GM18511 (cell line): ENCODE measurements at regions not wholly inside any gene's neighbourhood (a gene's known extent, or its start where the extent isn't known, plus 50 kb on each side); places are given as distances from the start of the nearest gene placed in this dataset.
"Not testable (repeated sequence)": the region's sequence is repeated elsewhere in the genome, so short reads cannot be mapped to it uniquely, and the experiment has no call there.

Experiments
- ATAC-seq: cut with Tn5 transposase; IDR thresholded peaks from one replicate; pipeline ENCODE4 v1.9.1; 2021; ENCODE audit warnings: mild to moderate bottlenecking, moderate library complexity; ENCODE audit not compliant: unreplicated experiment

- no peak for ATAC-seq
Measured at GRCh38 chr12:46522071-46522470, 149.5 kb upstream of the SLC38A2 start.

DNA sequence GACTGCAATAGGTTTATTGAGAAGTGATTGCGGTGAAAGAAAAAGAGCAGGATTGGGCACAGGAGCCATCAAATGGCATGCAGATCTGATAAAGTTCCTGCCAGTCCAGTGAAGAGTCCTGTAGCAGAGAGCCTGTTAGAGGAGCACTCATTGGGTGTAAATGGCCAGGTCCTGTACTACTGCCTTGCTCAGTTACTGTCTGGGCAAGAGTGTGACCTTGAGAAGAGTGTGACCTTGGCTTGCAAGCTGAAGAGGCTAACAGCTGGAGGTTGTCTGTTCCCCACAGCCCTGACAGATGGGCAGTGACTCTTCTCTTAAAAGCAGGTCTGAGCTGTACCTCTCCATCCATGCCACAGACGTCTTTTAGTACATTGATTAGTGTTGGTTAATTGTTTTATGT, 148.6 kb upstream of the SLC38A2 start:
- no peak for ATAC-seq

DNA sequence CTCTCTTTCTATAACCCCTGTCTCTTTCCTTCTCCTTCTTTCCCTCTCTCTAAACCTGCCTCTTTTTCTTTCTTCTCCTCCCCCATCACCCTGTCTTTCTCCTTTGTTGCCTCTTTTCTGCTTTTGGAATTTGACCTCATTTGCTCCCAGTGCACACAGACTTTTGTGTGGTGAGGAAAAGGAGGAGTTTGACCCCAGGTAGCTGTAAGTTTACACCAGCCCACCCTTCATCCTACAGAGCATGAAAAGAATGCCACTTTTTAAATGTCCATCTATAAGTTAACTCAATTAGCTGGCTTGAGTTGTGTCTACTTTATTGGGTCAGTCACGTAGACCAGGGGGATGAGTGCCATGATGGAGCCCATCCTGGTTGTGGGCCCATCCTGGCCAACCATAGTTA, 146.8 kb upstream of the SLC38A2 start:
- ATAC-seq: no peak

DNA sequence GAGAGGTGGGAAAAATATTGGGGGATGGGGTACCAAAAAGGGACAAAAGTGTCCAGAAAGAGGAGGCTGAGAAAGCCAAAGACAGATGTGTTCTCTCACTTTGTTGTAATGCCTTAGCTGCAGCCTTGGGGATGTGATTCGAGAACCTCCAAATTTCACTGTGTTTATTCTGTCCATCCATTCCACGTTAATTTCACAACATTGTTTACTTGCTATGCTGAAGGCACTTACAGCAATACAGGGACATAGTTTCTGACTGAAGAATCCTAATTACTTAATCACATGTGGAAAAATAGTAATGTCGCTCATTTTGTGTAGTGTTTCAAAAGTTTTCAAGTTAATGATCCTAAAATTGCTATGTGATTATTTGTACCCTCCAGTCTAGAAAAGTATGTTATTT, 146.2 kb upstream of the SLC38A2 start:
- ATAC-seq: no peak

- no peak for ATAC-seq
Measured at GRCh38 chr12:46518169-46518568, 145.6 kb upstream of the SLC38A2 start.

GRCh38 chr12:46517579-46517962, 145.0 kb upstream of the SLC38A2 start:
- ATAC-seq: peak; percentile 41

DNA sequence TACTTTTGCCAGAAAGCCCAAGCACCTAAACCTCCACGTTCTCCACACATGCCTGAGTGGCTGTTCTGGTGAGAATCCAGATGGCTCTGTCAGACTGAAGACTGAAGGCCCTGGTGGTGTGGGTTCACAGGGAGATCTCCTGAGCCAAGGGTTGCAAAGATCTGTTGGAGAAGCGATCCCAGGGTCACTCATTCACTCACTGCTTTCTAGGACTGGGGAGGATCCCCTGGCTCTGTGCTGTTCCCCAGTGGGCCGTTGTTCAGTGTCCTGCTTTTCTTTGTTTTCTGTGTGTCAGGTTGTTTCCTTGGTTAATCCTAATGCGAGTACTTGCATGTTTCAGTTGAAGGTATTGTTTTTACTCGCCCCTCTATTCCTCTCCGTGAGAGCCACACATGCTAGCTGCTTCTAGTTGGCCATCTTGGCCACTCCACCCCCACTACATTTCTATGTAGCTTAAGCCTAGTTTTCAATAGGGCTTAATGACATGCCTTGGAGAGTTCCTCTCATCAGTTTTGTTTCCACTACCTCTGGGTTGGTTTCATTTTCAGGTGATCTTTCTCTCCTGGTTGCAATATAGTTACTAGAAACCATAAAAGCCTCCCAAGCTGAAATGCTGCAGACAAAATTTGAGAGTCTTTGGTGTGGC, 144.5 kb upstream of the SLC38A2 start:
- ATAC-seq: peak; percentile 98

DNA sequence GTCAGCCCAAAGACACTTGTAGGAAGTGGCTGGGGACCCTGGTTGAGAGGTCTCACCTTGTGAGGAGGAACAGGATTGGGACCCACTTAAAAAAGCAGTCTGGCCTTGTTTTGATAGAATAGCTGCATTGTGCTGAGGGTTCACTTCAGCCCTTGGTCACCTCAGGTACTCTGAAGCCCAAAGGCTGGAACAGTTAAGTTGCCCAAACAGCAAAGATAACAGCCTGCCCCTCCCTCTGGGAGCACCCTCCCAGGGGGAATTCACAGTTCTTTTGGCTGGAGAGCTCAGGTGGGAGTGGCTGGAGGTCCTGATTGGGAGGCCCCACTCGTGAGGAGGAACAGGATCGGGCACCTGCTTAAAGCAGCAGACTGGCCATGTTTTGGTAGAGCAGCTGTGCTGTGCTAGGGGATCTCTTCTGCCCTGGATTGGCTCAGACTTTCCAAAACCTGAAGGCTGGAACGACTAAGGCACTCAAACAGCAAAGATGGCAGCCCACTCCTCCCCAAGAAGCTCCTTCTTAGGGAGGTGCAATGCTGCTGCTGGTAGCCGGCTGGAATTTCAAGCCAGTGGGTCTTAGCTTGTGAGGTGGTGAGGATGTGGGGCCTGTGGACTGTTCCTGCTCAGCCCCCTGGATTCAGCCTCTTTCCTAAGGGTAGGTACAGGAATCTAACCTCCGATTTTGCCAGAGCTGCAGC, 143.8 kb upstream of the SLC38A2 start:
- no peak for ATAC-seq

- no peak for ATAC-seq
Measured at GRCh38 chr12:46515829-46516228, 143.3 kb upstream of the SLC38A2 start.

GRCh38 chr12:46514886-46515285, 142.3 kb upstream of the SLC38A2 start:
- ATAC-seq: no peak

DNA sequence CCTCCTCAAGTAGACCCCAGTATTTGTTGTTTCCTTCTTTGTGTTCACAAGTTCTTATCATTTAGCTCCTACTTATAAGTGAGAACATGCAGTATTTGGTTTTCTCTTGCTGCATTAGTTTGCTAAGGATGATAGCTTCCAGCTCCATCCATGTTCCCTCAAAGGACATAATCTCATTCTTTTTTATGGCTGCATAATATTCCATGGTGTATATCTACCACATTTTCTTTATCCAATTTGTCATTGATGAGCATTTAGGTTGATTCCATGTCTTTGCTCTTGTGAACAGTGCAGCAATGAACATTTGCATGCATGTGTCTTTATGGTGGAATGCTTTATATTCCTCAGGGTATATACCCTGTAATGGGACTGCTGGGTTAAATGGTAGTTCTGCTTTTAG, 137.7 kb upstream of the SLC38A2 start:
- not testable (repeated sequence) for ATAC-seq

DNA sequence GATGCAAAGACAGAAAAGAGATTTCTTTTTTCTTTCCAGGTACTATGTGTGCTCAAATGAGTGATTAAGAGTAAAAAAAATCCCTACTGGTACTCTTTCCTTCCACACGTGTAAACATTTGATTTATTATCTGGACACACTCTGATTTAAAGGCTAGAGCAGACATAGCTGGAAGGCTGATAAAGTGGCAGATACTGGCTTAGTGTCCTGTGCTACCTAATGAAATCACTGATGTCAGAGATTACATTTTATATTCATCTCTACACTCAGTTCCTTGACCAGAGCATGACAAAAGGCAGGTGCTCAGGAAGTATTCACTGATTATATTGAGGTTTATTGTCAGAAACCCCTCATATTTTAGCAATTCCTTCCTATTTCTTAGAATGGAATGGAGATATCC, 136.6 kb upstream of the SLC38A2 start:
- ATAC-seq: no peak

DNA sequence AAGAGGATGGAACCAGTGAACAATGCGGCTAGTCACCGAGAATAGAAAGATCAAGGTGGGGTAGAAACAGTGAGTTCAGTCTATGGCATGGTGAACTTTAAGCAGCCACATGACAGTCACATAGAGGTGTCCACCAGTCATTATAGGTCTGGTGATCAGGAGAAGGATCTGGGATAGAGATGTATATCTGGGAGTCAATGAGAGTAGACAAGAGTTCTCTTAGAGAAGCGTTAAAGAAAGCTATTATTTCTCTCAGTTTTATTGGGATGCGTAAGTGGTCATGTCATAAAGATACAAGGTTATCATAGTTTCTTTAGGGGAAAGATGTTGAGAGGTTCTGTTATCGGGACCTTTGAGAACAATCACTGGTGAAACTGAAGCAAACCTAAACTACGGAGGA, 136.1 kb upstream of the SLC38A2 start:
- ATAC-seq: no peak

DNA sequence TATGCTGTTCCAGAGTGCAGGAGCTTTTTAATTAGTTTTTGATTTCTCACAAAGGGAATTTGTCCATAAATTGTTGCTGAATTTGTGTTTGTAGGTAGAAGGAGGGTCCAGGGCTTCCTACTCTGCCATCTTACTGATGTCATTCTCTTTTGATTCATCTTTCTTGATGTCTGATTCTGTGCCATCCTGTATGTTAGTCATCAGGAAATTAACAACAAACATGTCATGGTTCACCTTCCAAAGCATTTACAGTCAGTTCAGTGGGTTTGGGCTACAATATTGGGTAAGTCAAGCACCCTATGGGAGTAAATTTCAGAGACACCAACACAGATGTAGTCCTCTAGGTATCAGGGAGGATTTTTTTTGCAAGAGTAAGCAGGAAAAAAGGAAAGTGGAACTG, 135.2 kb upstream of the SLC38A2 start:
- ATAC-seq: no peak

DNA sequence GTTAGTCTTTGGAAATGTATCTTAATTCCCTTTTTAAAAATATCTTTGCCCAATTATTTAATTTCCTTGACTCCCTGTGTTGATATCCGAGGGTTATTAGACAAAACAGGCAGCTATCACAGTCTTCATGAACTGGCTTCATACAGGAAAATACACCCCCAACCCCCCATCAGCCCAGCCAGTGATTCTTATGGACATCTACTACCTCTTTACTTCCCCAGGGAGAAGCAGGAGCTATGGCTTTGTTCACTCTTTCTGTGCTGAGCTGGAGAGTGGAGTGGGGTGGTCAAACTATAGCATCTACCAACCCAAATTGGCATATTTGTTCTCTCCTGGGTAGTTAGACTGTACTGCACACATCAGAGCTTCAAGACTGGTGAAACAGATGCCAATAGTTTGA, 134.4 kb upstream of the SLC38A2 start:
- no peak for ATAC-seq

DNA sequence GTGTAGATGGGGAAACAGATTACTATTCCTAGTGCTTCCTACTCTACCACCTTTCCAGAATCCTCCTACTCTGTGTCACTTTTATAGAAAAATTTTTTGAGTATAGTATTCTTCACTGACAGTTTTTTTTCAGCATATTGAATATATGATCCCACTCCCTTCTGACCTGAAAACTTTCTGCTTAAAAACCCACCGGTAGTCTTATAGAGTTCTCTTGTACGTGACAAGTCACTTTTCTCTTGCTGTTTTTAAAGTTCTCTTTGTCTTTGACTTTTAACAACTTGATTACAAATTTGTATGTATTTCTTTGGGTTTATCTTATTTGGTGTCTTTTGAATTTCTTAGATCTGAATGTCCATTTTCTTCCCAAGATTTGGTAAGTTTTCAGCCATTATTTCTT, 133.6 kb upstream of the SLC38A2 start:
- no peak for ATAC-seq

GRCh38 chr12:46504494-46504893, 131.9 kb upstream of the SLC38A2 start:
- no peak for ATAC-seq

DNA sequence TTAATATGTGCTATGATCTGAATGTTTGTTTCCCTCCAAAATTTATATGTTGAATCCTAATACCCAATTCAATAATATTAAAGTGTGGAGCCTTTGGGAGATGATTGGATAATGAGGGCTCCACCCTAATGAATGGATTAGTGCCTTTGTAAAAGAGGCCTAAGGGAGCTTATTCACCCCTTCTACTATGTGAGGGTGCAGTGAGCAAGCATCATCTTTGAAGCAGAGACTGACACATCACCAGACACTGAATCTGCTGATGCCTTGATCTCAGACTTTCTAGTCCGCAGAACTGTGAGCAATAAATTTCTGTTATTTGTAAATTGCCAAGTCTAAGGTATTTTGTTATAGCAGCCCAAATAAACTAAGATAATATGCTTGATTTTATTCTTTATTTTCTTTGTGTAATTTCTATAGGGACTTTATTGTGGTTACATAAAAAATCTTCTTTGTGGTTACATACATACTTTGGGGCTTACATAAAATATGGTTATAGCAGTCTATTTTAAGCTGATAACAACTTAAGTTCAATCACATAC, 131.1 kb upstream of the SLC38A2 start:
- ATAC-seq: no peak

DNA sequence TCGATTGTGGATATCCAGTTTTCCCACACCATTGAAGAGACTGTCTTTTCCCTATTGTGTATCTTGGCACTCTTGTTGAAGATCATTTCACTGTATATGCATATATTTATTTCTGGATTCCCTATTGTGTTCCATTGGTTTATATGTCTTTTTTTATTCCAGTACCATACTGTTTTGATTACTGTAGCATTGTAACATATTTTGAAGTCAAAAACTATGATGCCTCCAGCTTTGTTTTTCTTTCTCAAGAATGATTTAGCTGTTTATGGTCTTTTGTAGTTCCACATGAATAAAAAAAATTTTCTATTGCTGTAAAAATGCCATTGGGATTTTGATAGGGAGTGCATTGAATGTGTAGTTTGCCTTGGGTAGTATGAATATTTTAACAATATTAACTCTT, 128.1 kb upstream of the SLC38A2 start:
- no peak for ATAC-seq

- no peak for ATAC-seq
Measured at GRCh38 chr12:46499901-46500300, 127.3 kb upstream of the SLC38A2 start.

DNA sequence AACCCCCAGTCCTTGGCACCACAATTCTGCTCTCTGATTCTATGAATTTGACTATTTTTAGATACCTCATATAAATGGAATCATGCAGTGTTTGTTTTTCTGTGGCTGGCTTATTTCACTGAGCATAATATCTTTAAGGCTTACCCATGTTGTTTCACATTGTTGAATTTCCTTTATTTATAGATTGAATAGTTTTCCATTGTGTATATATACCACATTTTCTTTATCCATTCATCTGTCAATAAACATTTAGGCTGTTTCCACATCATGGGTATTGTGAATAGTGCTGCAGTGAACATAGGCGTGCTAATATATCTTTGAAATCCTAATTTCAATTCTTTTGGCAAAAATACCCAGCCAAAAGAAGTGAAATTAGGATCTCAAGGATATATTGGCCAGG, 126.7 kb upstream of the SLC38A2 start:
- no peak for ATAC-seq

DNA sequence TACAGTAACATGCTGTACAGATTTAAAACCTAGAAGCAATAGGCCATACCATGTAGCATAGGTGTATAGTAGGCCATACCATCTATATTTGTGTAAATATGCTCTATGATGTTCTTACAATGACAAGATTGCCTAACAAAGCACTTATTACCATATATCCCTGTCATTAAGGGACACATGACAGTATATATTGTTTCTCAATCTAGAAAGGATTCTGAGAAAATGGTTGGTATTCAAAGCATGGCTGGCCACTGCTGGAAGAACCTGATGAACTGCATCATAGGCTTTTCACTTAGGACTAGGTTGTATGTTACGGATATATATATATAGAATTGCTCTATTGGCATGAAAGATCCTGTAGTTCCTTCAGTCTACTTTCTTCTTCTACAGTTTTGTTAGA, 125.2 kb upstream of the SLC38A2 start:
- no peak for ATAC-seq

GRCh38 chr12:46494424-46494823, 121.9 kb upstream of the SLC38A2 start:
- ATAC-seq: no peak
